MM.1S (cell line): ENCODE measurements at regions not wholly inside any gene's neighbourhood (a gene's known extent, or its start where the extent isn't known, plus 50 kb on each side); places are given as distances from the start of the nearest gene placed in this dataset.

ENCODE experiments used
- DNase-seq: peaks from one replicate; pipeline ENCODE4 v3.0.0-alpha.2; 2015
- H2AFZ ChIP-seq: fragments of 300-600 bp; sonication (generic); 2 replicates; pipeline ENCODE4 v1.6.0; 2016; ENCODE audit warnings: antibody characterized with exemption, low read length
- H3F3A ChIP-seq: fragments of 300-600 bp; sonication (generic); 2 replicates; pipeline ENCODE4 v1.6.1; 2016; ENCODE audit warnings: mild to moderate bottlenecking, antibody characterized with exemption, low read length, moderate library complexity, mixed read lengths; ENCODE audit not compliant: insufficient read depth
- H3K27ac ChIP-seq: fragments of 300-600 bp; sonication (generic); 2 replicates; pipeline ENCODE4 v1.5.1; 2016; ENCODE audit warnings: mild to moderate bottlenecking, low read length
- H3K27me3 ChIP-seq: fragments of 300-600 bp; sonication (generic); replicated peaks from 2 replicates; pipeline ENCODE4 v1.6.0; 2016; ENCODE audit warnings: low read length; ENCODE audit not compliant: insufficient read depth
- H3K36me3 ChIP-seq: fragments of 300-600 bp; sonication (generic); replicated peaks from 2 replicates; pipeline ENCODE4 v1.6.1; 2016; ENCODE audit warnings: mild to moderate bottlenecking, low read length, mixed read lengths; ENCODE audit not compliant: insufficient read depth
- H3K4me1 ChIP-seq: fragments of 300-600 bp; sonication (generic); 2 replicates; pipeline ENCODE4 v1.6.1; 2016; ENCODE audit warnings: low read length, mixed read lengths
- H3K4me2 ChIP-seq: fragments of 300-600 bp; sonication (generic); 2 replicates; pipeline ENCODE4 v1.6.0; 2016; ENCODE audit warnings: low read depth, low read length
- H3K4me3 ChIP-seq: fragments of 300-600 bp; sonication (generic); 2 replicates; pipeline ENCODE4 v1.5.1; 2016; ENCODE audit warnings: low read length, mixed read lengths
- H3K79me2 ChIP-seq: fragments of 300-600 bp; sonication (generic); 2 replicates; pipeline ENCODE4 v1.6.1; 2016; ENCODE audit warnings: mixed run types, low read length, mixed read lengths
- H3K9ac ChIP-seq: fragments of 300-600 bp; sonication (generic); 2 replicates; pipeline ENCODE4 v1.6.1; 2016; ENCODE audit warnings: low read length, mixed read lengths
- H3K9me2 ChIP-seq: fragments of 300-600 bp; sonication (generic); replicated peaks from 2 replicates; pipeline ENCODE4 v1.6.1; 2016; ENCODE audit warnings: mild to moderate bottlenecking, low read length, mixed read lengths; ENCODE audit not compliant: insufficient read depth
- H3K9me3 ChIP-seq: fragments of 300-600 bp; sonication (generic); replicated peaks from 2 replicates; pipeline ENCODE4 v1.6.1; 2016; ENCODE audit warnings: mild to moderate bottlenecking, low read length, mixed read lengths; ENCODE audit not compliant: insufficient read depth
- H4K20me1 ChIP-seq: fragments of 300-600 bp; sonication (generic); 2 replicates; pipeline ENCODE4 v1.6.1; 2016; ENCODE audit warnings: mild to moderate bottlenecking, low read length, moderate library complexity, mixed read lengths; ENCODE audit not compliant: insufficient read depth
- CTCF ChIP-seq: fragments of 300-600 bp; sonication (generic); IDR thresholded peaks from 2 replicates; pipeline ENCODE4 v1.5.1; 2016; ENCODE audit warnings: antibody characterized with exemption, low read length, mixed read lengths
- EZH2 ChIP-seq: fragments of 300-600 bp; sonication (generic); optimal IDR thresholded peaks from 2 replicates; pipeline ENCODE3; 2017; ENCODE audit warnings: low read depth, mild to moderate bottlenecking, antibody characterized with exemption, low read length, mixed read lengths
- EZH2phosphoT487 ChIP-seq: fragments of 300-600 bp; sonication (generic); IDR thresholded peaks from 2 replicates; pipeline ENCODE4 v1.6.1; 2018; ENCODE audit warnings: antibody characterized with exemption, low read length

GRCh38 chr5:89777758-89778157, 631.8 kb downstream of the CETN3 start:
- Histone ChIP-seq H3K9me2 (no peaks in the 10 kb centered on the region), H3K27me3 (no peaks in the 10 kb centered on the region), H3K9ac (no peak overlapping the region), H2AFZ (no peak overlapping the region), H3F3A (no peaks in the 10 kb centered on the region), H3K27ac (no peak overlapping the region), H3K4me2 (no peak overlapping the region), H3K4me3 (no peak overlapping the region), H3K36me3 (no peaks in the 10 kb centered on the region), H3K79me2 (no peaks in the 10 kb centered on the region), H4K20me1 (no peaks in the 10 kb centered on the region), H3K4me1 (no peaks in the 10 kb centered on the region), H3K9me3 (no peaks in the 10 kb centered on the region)
- DNase-seq, result no peak
- TF ChIP-seq EZH2, result no peak
- TF ChIP-seq EZH2phosphoT487, result no peak
- no peak for TF ChIP-seq CTCF

GRCh38 chr5:89769975-89770374, 639.6 kb downstream of the CETN3 start:
- Histone ChIP-seq H3K9ac (no peak overlapping the region), H3K79me2 (no peaks in the 10 kb centered on the region), H2AFZ (no peak overlapping the region), H3K9me2 (no peaks in the 10 kb centered on the region), H3K4me3 (no peak overlapping the region), H3K4me2 (no peak overlapping the region), H3K9me3 (no peaks in the 10 kb centered on the region; the same call in 1 of the 2 replicates), H3F3A (no peaks in the 10 kb centered on the region), H3K27me3 (no peaks in the 10 kb centered on the region), H4K20me1 (no peaks in the 10 kb centered on the region), H3K36me3 (no peaks in the 10 kb centered on the region), H3K4me1 (no peaks in the 10 kb centered on the region), H3K27ac (no peak overlapping the region)
- TF ChIP-seq EZH2phosphoT487, result no peak
- TF ChIP-seq CTCF, result no peak
- no peak for TF ChIP-seq EZH2
- DNase-seq, result no peak

DNA sequence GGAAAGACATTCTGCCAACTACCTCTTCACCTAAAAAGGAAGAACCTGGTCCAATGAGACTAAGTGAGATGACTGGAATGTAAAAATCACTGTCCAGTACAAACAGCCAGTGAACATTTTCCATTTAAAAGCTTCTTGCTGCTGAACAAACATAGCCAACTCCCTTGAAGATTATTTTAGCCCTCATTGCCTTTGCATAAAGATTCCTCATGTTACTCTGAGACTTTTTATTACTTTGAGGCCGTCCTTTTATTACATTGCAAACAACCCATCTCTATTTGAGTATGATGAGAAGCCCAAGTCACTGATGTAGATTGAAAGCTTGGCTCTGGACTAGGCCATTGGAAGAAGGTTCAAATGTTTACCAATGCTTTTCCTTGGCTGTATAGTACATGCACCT, 649.8 kb downstream of the CETN3 start:
- Histone ChIP-seq H3K9ac (no peak overlapping the region), H3K9me3 (no peaks in the 10 kb centered on the region), H3K27ac (no peak overlapping the region), H2AFZ (no peak overlapping the region), H3K4me3 (no peak overlapping the region), H3K27me3 (no peaks in the 10 kb centered on the region), H3K36me3 (no peaks in the 10 kb centered on the region), H3K4me2 (no peak overlapping the region), H3K9me2 (no peaks in the 10 kb centered on the region), H3K4me1 (no peaks in the 10 kb centered on the region), H4K20me1 (no peaks in the 10 kb centered on the region), H3K79me2 (no peaks in the 10 kb centered on the region), H3F3A (no peaks in the 10 kb centered on the region)
- no peak for DNase-seq
- TF ChIP-seq CTCF, result no peak
- no peak for TF ChIP-seq EZH2

DNA sequence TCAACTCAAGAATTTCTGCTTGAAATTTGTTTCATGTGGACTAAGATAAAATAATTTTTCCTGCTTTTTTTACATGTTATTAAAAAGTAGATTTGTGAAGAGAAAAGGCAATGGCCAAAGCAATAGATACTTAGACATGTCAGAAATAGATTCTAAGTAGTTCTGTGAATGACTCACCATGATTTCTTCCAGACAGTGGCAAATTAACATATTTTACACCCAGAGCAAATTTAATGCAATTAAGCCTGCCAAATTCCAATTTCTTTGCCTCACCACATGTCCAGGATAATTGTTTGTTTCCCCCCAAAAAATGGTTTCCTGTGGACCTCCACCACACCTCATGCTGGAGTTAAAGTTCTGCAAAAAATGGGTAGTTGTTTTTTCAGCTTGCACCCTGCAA, 651.4 kb downstream of the CETN3 start:
- TF ChIP-seq EZH2 (no peak), CTCF (no peak), EZH2phosphoT487 (no peak)
- Histone ChIP-seq H3K4me2 (no peak overlapping the region), H4K20me1 (no peaks in the 10 kb centered on the region), H3F3A (no peaks in the 10 kb centered on the region), H3K36me3 (no peaks in the 10 kb centered on the region), H3K27me3 (no peaks in the 10 kb centered on the region), H3K4me3 (no peak overlapping the region), H3K9ac (no peak overlapping the region), H3K4me1 (no peaks in the 10 kb centered on the region), H3K79me2 (no peaks in the 10 kb centered on the region), H3K9me3 (no peaks in the 10 kb centered on the region), H3K27ac (no peak overlapping the region), H2AFZ (no peak overlapping the region), H3K9me2 (no peaks in the 10 kb centered on the region)
- no peak for DNase-seq
